GM12873 (cell line): ENCODE measurements at regions not wholly inside any gene's neighbourhood (a gene's known extent, or its start where the extent isn't known, plus 50 kb on each side); places are given as distances from the start of the nearest gene placed in this dataset.

Source experiments
- TF ChIP-seq, protein P1 (sequence below): IDR thresholded peaks from 2 replicates; pipeline ENCODE4 v1.5.1; 2012; ENCODE audit warnings: low read depth, mild to moderate bottlenecking, moderate library complexity, low read length, control low read depth; ENCODE audit not compliant: insufficient read depth; ENCODE audit errors: missing control alignments

DNA sequence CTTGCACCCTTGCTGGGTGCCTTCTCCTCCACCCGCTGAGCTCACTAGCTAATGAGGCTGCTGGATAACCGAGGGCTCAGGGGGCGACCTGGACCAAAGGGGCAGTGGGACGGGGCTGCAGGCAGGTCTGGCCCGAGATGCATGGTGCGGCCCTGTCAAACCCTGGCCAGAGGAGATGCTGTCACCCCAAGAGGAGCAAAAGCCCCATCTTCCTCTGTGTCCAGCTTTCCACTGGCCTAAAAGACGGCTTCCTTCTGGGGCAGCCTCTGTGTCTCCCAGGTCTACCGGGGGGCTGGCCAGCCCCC, 261.8 kb downstream of the TBC1D4 start:
- TF ChIP-seq, protein P1, sequence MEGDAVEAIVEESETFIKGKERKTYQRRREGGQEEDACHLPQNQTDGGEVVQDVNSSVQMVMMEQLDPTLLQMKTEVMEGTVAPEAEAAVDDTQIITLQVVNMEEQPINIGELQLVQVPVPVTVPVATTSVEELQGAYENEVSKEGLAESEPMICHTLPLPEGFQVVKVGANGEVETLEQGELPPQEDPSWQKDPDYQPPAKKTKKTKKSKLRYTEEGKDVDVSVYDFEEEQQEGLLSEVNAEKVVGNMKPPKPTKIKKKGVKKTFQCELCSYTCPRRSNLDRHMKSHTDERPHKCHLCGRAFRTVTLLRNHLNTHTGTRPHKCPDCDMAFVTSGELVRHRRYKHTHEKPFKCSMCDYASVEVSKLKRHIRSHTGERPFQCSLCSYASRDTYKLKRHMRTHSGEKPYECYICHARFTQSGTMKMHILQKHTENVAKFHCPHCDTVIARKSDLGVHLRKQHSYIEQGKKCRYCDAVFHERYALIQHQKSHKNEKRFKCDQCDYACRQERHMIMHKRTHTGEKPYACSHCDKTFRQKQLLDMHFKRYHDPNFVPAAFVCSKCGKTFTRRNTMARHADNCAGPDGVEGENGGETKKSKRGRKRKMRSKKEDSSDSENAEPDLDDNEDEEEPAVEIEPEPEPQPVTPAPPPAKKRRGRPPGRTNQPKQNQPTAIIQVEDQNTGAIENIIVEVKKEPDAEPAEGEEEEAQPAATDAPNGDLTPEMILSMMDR = no peak

DNA sequence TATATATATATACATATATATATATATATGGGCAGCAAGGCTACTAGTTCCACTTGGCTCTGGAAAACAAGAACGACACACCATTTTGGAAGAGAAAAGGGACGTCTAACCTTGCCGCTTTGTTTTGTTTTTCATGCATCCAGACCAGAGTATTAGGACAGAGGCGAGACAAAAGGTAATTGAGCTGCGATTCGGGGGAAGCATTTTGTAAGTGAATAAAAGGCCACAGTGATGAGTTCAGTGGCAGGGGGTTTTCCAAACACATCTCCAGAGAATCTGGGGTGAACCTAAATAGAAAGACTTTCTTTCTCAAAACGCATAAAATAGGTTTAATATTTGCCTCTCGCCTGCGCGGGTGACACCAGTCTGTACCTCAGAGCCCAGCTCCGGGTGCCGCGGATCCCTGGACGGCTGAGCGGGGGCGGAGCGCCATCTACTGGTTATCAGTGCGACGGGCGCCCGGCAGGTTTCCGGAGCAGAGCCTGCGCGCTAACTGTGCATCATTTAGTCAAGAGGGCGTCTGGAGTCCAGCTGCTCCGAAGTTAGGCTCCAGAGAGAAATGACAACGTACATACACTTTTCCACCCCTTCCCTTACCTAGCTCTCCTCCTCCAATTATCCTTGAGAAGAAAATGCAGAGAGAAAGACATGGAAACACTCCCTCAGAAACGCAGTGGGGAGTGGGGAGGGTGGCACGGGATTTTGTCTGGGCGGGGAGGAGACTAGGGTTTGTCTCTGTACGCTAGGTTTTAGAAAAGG, 262.3 kb downstream of the TBC1D4 start:
- TF ChIP-seq, protein P1 = peak; percentile 92

DNA sequence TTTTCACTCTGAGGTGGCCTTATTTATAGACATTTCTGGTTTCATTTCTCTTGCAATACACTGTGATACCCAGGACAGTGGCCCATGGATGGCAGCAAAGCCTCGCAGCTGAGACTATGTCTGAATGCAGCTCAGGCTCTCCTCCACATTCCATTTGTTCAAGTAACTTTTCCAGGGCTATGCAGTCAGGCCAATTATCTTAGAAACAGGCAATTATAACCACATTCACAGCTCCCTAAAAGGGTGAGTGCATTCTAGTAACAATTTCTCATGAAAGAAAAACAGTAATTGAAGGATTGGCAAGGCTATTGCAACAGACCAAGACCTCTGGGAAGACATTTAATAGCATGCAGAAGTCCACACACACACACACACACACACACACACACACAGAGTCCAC, 264.0 kb downstream of the TBC1D4 start:
- TF ChIP-seq, protein P1 = peak; percentile 6

DNA sequence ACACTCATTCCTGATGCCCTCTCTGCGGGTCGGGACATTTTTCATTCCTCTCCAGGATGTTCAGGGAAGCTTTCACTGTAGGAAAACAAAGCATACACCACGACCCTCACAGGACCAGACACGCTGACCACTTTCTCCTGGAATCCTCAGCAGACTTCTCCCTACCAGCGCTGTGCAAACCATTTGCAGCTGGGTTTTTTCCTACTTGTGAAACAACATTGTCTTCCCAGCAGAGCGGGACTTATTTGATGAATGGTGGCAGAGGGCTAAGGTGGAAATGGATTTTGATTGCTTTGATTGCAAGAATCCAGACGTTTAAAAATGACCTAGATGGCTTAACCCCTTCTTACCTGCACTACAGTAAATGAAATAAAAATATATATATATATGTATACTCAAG, 265.9 kb downstream of the TBC1D4 start:
- TF ChIP-seq, protein P1 = no peak

DNA sequence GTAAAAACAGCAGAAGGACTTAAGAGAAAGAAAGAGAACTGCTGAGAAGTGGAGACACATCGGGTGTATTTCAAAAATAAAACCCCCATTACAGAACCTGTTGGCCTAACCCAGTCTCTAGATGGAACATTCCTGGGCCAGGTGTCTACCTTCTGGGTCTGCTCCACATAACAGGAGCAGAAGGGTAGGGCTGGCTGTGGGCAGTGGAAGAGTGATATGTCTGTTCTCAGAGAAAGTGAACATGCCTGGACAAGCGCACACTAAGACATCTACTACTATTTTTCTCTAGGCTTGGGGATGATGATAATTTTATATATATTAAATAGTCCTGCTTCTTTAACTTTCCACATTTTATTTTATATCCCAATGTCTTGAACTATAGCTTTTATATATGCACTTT, 267.1 kb downstream of the TBC1D4 start:
- TF ChIP-seq, protein P1 = no peak

DNA sequence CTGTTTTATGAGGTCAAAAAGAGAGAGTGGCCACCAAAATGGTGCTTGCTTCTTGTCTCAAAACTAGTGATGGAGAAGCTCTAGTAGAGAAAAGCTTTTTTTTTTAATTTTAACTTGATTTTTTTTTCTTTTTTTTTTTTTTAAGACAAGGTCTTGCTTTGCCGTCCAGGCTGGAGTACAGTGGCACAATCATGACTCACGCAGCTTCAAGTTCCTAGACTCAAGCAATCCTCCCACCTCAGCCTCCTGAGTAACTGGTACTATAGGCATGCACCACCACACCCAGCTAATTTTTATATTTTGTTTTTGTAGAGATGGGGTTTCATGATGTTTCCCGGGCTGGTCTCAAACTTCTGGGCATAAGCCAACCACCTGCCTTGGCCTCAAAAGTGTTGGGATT, 279.0 kb downstream of the TBC1D4 start:
- TF ChIP-seq, protein P1 = no peak

DNA sequence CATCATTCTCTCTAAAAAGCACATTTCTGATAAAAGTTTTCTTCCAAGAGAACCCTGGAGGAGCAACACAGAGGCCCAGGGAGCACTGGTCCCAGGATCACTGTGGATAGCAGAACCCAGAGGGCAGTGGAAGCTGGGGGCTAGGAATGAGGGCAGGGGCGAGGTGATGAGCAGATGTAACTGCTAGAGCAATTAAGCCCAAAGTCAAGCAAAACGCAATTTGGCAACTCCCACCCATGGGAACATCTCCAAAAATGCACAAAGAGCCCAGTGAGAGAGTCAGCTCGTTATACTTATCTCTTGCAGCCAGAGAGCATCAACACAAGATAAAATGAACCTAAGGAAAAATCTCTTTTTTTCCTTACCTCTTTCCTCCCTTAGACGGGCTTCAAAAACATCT, 284.2 kb downstream of the TBC1D4 start:
- TF ChIP-seq, protein P1 = no peak
